ENCODE measurements at regions not wholly inside any gene's neighbourhood (a gene's known extent, or its start where the extent isn't known, plus 50 kb on each side); places are given as distances from the start of the nearest gene placed in this dataset.

- DNase-seq = no peak
These were observed 352.6 kb downstream of the GPR37 start for GRCh38 chr7:124413029-124413428.

DNA sequence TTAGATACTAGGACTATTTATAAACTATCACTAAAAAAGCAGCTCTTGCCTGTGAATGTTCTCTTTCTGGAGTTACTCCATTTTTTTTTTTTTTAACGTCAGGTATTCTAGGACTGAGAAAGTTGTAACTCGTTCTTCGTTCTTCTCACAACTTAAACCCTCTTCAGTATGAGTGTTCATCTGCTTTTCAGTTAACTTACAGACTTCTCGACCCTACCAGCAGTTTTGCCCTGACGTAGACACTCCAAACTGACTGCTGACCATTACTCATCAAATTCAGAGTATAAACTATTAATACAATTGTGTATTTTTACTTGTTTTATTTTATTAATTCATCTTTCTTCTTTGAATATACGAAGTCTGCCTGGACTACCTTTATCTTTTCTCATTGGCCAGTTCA, 353.1 kb downstream of the GPR37 start:
- no peak for DNase-seq

DNA sequence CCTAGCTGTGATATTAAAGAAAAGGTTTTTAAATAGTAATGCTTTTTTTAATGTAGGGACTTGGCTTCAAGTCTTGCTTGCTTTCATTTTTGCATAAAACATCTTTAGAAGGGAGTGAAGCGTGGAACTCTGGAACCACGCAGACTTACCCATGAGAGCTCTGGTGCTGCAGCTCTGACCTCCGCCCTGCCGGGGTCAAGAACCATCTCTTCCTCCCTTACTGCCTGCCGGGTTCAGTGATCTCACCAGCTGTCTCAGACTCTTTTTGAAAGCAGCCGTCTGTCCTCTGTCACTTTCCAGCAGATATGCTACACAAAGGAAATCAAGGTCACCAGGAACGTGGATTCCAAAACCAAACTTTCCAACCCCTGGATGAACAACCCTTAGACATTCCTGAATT, 353.8 kb downstream of the GPR37 start:
- DNase-seq = no peak

DNA sequence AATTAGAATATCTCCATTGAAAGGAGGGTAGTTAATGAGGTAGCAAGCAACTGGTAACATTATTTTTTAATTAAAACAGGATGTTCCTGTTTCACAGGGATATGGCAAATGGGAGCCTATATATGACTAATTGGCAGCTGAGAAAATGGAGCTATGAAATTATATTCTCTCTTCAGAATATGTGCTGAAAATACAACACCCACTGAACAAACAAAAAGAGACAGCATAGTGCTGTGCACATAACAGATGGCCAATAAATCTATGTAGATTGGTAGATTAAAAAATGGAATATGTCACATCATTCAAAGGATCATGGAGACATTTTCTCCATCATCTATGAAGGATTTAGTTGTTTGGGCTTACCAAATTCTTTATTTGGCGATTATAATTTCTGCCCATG, 362.0 kb downstream of the GPR37 start:
- DNase-seq = no peak

DNA sequence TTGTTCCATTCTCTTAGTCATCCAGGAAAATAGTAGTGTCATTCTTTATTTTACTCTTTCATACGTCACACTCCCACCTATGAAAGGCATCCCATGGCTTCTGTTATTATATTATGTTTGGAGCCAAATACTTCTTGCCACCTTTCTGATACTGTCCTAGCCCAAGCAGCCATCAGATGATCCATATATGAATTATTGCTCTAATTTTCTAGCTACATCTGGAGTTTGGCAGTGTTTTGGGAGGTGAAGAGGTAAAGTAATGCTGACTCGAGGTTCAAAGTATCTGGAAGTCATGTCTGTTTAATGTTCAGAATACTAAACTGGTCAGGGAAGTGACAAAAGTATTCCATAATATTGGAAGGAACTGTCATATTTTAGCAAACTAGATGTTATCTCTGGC, 362.5 kb downstream of the GPR37 start:
- no peak for DNase-seq

GRCh38 chr7:124399941-124400340, 365.7 kb downstream of the GPR37 start:
- DNase-seq = no peak

DNA sequence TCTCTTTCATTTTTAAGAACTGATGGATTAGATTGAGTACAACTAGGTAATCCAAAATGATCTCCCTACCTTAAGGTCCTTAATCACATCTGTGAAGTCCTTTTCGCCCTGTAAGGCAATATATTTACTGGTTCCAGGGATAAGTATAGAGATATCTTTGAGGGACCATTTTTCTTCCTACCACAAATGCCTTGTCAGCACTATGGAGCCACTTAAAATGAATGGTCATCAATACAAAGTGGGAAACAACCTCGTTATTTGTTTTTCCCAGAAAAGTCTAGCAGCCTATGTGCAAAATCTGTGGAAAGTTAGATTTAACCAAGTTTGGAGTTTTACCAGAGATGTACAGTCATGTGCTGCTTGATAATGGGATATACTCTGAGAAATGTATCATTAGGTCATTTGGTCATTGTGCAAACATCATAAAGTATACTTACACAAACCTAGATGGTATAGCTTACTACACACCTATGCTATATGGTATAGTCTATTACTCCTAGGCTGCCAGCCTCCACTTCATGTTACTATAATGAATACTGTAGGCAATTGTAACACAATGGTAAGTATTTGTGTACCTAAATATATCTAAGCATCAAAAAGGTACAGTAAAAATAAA, 366.2 kb upstream of the TMEM229A start:
- no peak for DNase-seq

DNA sequence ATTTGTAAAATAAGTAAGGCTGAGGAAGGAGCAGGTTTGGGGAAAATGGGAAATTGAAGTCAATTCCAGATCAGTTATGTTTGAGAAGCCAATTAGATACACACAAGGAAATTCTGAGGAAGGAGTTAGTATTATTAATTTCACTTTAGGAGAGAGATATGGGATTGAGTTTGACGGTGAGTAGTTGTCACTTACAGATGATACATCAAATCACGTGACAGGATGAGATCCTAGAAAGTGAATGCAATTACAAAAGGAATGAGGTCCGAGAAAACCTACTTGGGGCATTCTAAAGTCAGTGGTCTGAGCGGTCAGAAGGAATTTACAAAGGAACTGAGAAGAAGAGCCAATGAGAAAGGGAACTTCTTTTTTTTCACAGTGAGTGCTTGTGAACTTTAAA, 364.3 kb upstream of the TMEM229A start:
- DNase-seq = no peak

DNA sequence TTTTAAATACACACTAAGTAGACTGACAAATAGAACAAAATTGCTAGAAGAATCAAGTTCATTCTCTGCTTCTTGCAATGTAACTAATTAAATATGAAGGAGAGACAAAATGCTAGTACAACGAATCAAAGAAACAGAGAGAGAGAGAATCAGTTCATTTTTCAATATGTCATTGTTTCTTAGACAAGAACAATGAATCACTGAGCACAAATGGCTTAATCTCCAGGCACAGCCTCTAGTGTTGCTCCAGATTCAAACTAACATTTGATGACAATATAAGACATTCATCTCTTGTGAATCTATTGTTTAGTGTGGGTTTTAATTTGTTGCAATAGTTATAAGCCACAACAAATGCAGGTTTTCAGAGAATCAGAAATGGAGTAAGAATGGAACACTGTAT, 357.4 kb upstream of the TMEM229A start:
- DNase-seq = no peak

DNA sequence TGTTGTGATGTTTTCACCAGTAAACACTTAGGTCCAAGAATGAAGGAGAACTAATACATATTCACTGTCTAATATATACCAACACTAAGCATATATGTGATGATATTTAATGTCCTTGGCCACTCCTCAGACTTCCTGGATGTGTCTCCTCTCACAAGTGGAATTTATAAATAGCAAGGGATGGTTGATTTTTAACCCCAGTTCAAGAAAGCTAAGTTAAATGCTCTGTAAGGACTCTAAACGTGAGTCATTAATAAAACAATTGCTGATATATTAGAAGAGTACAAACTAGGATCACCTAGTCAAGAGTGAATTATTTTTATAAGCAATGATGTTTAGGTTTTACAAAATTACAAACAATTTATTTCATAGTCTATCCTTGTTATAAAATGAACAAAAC, 355.9 kb upstream of the TMEM229A start:
- DNase-seq = no peak

DNA sequence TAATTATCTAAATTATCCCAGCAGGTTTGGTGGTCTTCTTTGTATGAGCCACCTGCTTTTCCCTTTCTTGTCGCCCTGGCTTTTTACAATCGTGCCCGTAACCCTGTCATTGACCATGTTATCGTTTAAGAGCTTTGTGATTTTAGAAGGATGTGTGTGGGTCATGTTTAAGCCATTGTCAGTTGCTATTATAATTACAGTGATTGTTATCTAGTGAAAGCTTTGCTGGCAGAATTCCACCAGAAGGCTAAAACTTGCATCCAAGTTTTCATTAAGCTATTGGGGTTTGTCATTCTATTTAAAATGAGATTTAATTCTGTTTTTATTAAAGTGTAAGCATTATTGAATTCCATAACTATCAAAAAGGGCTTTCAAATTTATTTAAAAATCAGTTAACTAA, 354.2 kb upstream of the TMEM229A start:
- no peak for DNase-seq

DNA sequence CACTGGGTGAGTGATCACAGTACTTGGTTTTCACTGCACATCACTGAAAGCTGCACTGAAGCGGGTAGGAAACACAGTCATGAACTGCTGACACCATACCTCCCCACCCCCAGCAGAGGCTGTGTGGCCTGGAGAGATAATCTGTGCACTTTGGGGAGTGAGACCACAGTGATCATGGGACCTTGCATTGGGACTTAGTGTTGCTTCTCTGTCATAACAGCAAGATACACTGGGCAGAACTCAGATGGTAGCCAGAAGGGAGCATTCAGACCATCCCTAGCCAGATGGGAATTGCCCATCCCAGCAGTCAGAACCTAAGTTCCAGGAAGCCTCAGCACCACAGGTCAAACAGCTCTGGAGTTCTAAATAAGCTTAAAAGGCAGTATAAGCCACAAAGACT, 346.4 kb upstream of the TMEM229A start:
- no peak for DNase-seq

- no peak for DNase-seq
These were observed 343.2 kb upstream of the TMEM229A start for GRCh38 chr7:124376111-124376510.

- DNase-seq = no peak
These were observed 342.5 kb upstream of the TMEM229A start for GRCh38 chr7:124375391-124375790.

GRCh38 chr7:124369310-124369709, 336.4 kb upstream of the TMEM229A start:
- no peak for DNase-seq

DNA sequence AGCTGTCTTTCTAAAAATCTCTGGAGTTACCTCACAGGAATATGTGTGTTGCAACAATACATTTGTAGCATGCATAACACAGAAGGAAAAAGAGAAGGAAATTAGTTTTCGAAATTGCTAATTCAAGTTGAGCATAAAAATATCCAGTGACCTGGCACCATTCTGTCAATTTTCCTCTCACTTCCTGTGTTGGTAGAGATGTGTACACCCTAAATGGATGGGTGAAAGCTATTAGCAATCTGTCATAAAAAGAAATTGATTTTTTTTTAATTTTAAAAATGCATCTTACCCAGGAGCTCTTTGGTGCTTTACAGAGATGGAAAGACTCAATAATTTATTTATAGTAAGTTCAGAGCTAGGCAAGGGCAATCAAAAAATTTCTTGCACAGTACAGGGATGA, 333.3 kb upstream of the TMEM229A start:
- no peak for DNase-seq

DNA sequence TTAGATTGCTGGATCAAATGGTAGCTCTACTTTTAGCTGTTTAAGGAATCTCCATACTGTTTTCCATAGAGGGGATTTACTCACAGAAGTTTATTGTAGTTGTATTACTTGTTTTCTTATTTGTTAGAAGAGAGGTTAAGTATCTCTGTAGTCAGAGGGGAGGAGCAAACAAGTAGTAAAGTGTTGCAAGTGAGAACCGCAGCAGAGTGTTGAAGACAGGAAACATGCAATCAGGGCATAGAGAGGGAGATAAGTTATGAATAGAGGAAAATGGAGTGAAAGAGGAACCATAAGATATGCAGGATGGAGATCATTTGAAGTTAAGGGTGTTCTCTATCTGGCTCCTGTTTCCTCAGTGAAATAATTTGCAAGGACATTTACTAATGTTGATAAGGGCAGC, 331.4 kb upstream of the TMEM229A start:
- DNase-seq = no peak

GRCh38 chr7:124354201-124354600, 321.3 kb upstream of the TMEM229A start:
- no peak for DNase-seq

- no peak for DNase-seq
These were observed 319.1 kb upstream of the TMEM229A start for GRCh38 chr7:124351950-124352349.

DNA sequence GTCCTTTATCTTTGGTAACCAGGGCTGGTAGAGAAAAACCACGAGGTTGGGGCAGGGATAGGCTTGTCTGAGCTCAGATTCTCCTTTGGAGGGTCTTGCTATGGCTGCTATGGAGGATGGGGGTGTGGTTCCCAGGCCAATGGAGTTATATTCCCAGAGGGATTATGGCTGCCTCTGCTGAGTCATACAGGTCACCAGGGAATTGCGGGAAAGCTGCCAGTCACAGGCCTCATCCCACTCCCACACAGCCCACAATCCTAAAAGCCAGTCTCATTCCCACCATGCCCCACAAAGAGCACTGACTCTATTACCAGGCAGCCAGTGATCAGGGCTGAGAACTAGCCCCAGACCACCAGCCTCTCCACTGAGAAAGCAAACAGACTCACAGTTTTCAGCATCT, 316.6 kb upstream of the TMEM229A start:
- DNase-seq = no peak

- no peak for DNase-seq
These were observed 306.0 kb upstream of the TMEM229A start for GRCh38 chr7:124338861-124339260.

DNA sequence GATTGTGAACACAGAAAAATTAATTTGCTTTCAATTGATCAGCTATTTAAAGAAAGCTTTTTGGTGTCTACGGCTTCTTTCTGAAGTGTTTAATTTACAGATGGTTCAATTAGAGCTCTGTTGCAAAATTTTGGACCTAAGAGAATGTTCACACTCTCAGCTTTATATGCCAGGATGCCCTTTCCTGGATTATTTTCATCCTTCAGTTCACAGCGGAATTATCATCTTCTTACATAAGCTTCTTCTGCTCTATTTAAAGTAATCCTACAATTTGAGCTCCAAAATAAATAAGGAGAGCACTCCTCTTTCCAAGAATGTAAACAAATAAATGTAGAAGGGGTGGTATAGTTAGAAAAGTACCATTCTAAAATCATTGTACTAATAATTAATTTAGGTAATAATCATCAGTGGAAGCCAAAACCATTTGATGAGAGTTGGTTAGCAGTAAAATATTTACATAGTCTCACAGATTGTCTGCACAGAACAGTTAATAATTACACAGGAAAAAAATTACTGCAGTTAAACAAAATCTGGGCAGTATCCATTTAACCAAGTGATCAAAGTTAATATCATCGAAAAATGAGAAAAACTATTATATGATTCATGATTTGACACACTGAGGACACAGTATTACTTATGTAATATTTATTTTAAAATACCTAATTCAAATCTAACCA, 298.0 kb upstream of the TMEM229A start:
- no peak for DNase-seq

GRCh38 chr7:124328774-124329173, 295.9 kb upstream of the TMEM229A start:
- DNase-seq = no peak

DNA sequence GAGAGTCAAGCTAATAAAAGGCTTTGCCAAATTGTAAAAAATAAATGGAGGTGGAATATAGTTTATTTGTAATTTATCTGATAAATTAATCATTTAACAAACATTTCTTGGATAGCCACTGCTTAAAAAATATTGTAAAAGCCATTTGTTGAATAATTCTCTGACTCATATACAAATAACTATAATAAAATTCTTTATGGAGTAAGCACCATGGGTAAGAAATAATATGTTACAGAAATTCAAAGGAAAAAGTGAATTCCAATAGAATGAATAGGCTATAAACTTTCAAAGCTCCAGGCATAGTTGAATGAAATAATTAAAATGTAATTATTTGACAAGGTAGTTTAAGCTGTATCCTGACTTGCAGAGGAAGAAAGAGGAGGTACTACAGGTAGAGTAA, 291.4 kb upstream of the TMEM229A start:
- no peak for DNase-seq

GRCh38 chr7:124323597-124323996, 290.7 kb upstream of the TMEM229A start:
- DNase-seq = no peak

Data from NCI-H226 (cell line).